Upper lobe of right lung (tissue), 1 donor: ENCODE measurements at regions not wholly inside any gene's neighbourhood (a gene's known extent, or its start where the extent isn't known, plus 50 kb on each side); places are given as distances from the start of the nearest gene placed in this dataset.
A peak's percentile ranks its signal among the peaks of the same experiment; 100 is the strongest.

ENCODE experiments used
- ATAC-seq: fragments of 200-7000 bp; cut with Tn5 transposase; one replicate; pipeline ENCODE4 v1.9.1; 2020; ENCODE audit warnings: mild to moderate bottlenecking, moderate library complexity
- DNase-seq: peaks from one replicate; pipeline ENCODE4 v3.0.0-alpha.2; 2020
- H3K27ac ChIP-seq: fragments of 200-600 bp; one replicate; pipeline ENCODE4 v1.8.0; 2022
- H3K27me3 ChIP-seq: fragments of 200-600 bp; one replicate; pipeline ENCODE4 v1.8.0; 2022; ENCODE audit warnings: mild to moderate bottlenecking
- H3K36me3 ChIP-seq: fragments of 200-600 bp; one replicate; pipeline ENCODE4 v1.8.0; 2022
- H3K4me1 ChIP-seq: fragments of 200-600 bp; one replicate; pipeline ENCODE4 v1.8.0; 2022
- H3K4me3 ChIP-seq: fragments of 200-600 bp; one replicate; pipeline ENCODE4 v1.8.0; 2022; ENCODE audit warnings: mild to moderate bottlenecking
- H3K9me3 ChIP-seq: fragments of 200-600 bp; one replicate; pipeline ENCODE4 v1.8.0; 2022
- CTCF ChIP-seq: fragments of 200-600 bp; IDR thresholded peaks from one replicate; pipeline ENCODE4 v1.8.0; 2022; ENCODE audit warnings: antibody characterized with exemption
- intact Hi-C: fragments of 100-400 bp; cut with DNase I; formaldehyde crosslinking; loops from one replicate; pipeline ENCODE4 v1.11.0; 2022
- donor health status: DM: no; HTN: yes; CAD: no; lungs with severe emphysema.

GRCh38 chr4:138925495-138925894 is 90.1 kb upstream of the NOCT start:
- TF ChIP-seq CTCF, result no peak
- ATAC-seq (no peak), DNase-seq (no peak)
- H3K36me3 ChIP-seq, result no peaks in the 10 kb centered on the region
- H3K27me3 ChIP-seq, result no peaks in the 10 kb centered on the region
- H3K9me3 ChIP-seq, result no peaks in the 10 kb centered on the region
- H3K4me1 ChIP-seq, result no peaks in the 10 kb centered on the region
- H3K4me3 ChIP-seq, result no peak overlapping the region
- no peak overlapping the region for H3K27ac ChIP-seq
- intact Hi-C loops, result no loop called here

GRCh38 chr4:138919094-138919936 is 96.3 kb upstream of the NOCT start:
- peak overlapping the region; percentile 0 for H3K4me3 ChIP-seq
- intact Hi-C loops, result no loop called here
- H3K27me3 ChIP-seq, result no peaks in the 10 kb centered on the region
- no peak overlapping the region for H3K27ac ChIP-seq
- peak; percentile 98 for ATAC-seq
- no peaks in the 10 kb centered on the region for H3K9me3 ChIP-seq
- DNase-seq, result peak; percentile 84
- peaks cover 5% of the 10 kb centered on the region for H3K4me1 ChIP-seq
- H3K36me3 ChIP-seq, result no peaks in the 10 kb centered on the region
- peak; percentile 85 for TF ChIP-seq CTCF

- no peak for ATAC-seq
- no peaks in the 10 kb centered on the region for H3K27me3 ChIP-seq
- intact Hi-C loops, result no loop called here
- no peak for TF ChIP-seq CTCF
- peaks cover 5% of the 10 kb centered on the region for H3K4me1 ChIP-seq
- no peaks in the 10 kb centered on the region for H3K9me3 ChIP-seq
- H3K36me3 ChIP-seq, result no peaks in the 10 kb centered on the region
- H3K27ac ChIP-seq, result no peak overlapping the region
- H3K4me3 ChIP-seq, result no peak overlapping the region
- no peak for DNase-seq
Measured at GRCh38 chr4:138918169-138918869, 97.3 kb upstream of the NOCT start.

GRCh38 chr4:138916763-138917162 is 98.8 kb upstream of the NOCT start:
- no peak for TF ChIP-seq CTCF
- Histone ChIP-seq H3K4me1 (peaks cover 5% of the 10 kb centered on the region), H3K4me3 (no peak overlapping the region), H3K27ac (no peak overlapping the region), H3K9me3 (no peaks in the 10 kb centered on the region), H3K27me3 (no peaks in the 10 kb centered on the region), H3K36me3 (no peaks in the 10 kb centered on the region)
- DNase-seq (no peak), ATAC-seq (no peak)
- intact Hi-C loops, result no loop called here

- H3K27me3 ChIP-seq, result no peaks in the 10 kb centered on the region
- DNase-seq (no peak), ATAC-seq (no peak)
- H3K27ac ChIP-seq, result no peak overlapping the region
- H3K4me1 ChIP-seq, result peaks cover 14% of the 10 kb centered on the region
- intact Hi-C loops, result no loop called here
- TF ChIP-seq CTCF, result no peak
- no peak overlapping the region for H3K4me3 ChIP-seq
- no peaks in the 10 kb centered on the region for H3K9me3 ChIP-seq
- no peaks in the 10 kb centered on the region for H3K36me3 ChIP-seq
Measured at GRCh38 chr4:138915756-138916155, 99.8 kb upstream of the NOCT start.
